Vagina (tissue), 2 donors: ENCODE measurements at regions not wholly inside any gene's neighbourhood (a gene's known extent, or its start where the extent isn't known, plus 50 kb on each side); places are given as distances from the start of the nearest gene placed in this dataset.
"Not testable (repeated sequence)": the region's sequence is repeated elsewhere in the genome, so short reads cannot be mapped to it uniquely, and the experiment has no call there.

Experiments
- DNase-seq, 2 donors: peaks; one replicate each; pipeline ENCODE4 v3.0.0-alpha.2; 2017; ENCODE audit errors: extremely low spot score in 2 of 2
- H3K27ac ChIP-seq: fragments of 200-600 bp; sonication (generic); one replicate; pipeline ENCODE4 v1.5.1; 2019
- H3K27me3 ChIP-seq: fragments of 200-600 bp; sonication (generic); one replicate; pipeline ENCODE4 v1.5.1; 2019
- H3K36me3 ChIP-seq, 2 donors: fragments of 200-600 bp; sonication (generic); one replicate each; pipeline ENCODE4 v1.5.1; 2017 to 2019
- H3K4me1 ChIP-seq: fragments of 200-600 bp; sonication (generic); one replicate; pipeline ENCODE4 v1.5.1; 2019
- H3K4me3 ChIP-seq, 2 donors: fragments of 200-600 bp; sonication (generic); 1 replicate in 1 of 2; 2 replicates in 1 of 2; pipeline ENCODE4 v1.5.1; 2016 to 2019
- H3K9me3 ChIP-seq: fragments of 200-600 bp; sonication (generic); one replicate; pipeline ENCODE4 v1.5.1; 2019
- CTCF ChIP-seq, 3 experiments: fragments of 450-650 bp in 2 of 3; fragments of 200-600 bp in 1 of 3; sonication (generic) in 1 of 3; IDR thresholded peaks; one replicate each; pipeline ENCODE4 v1.5.1; 2017 to 2019; ENCODE audit warnings: antibody characterized with exemption in 3 of 3, mild to moderate bottlenecking in 2 of 3, moderate library complexity in 2 of 3
- POLR2A ChIP-seq, 2 donors: fragments of 450-650 bp; IDR thresholded peaks; one replicate each; pipeline ENCODE4 v1.6.1; 2017; ENCODE audit warnings: antibody characterized with exemption in 2 of 2, mild to moderate bottlenecking in 2 of 2, moderate library complexity in 2 of 2
- POLR2AphosphoS5 ChIP-seq, 2 donors: sonication (generic); formaldehyde crosslinking; IDR thresholded peaks; one replicate each; pipeline ENCODE4 v1.9.0; 2017; ENCODE audit warnings: antibody characterized with exemption in 2 of 2, mild to moderate bottlenecking in 2 of 2, low read depth in 1 of 2; ENCODE audit not compliant: insufficient read depth in 1 of 2
- intact Hi-C: fragments of 100-400 bp; cut with DNase I; formaldehyde crosslinking; loops from one replicate; pipeline ENCODE4 v1.15.1; 2023

GRCh38 chr4:173651651-173652282 lies 121.7 kb upstream of the HAND2 start:
- DNase-seq = no peak
- no peak overlapping the region for H3K27ac ChIP-seq
- intact Hi-C loops = no loop called here
- no peak for TF ChIP-seq POLR2AphosphoS5 (IDR thresholded peaks at IDR 0.05; ENCODE audit: insufficient read depth in 1 of 2, low read depth in 1 of 2)
- no peak for TF ChIP-seq CTCF (IDR thresholded peaks at IDR 0.05)
- TF ChIP-seq POLR2A (IDR thresholded peaks at IDR 0.05) = no peak
- H3K4me3 ChIP-seq = no peak overlapping the region
- H3K27me3 ChIP-seq = no peaks in the 10 kb centered on the region
- no peaks in the 10 kb centered on the region for H3K9me3 ChIP-seq
- H3K4me1 ChIP-seq = no peaks in the 10 kb centered on the region
- H3K36me3 ChIP-seq = no peaks in the 10 kb centered on the region

- intact Hi-C loops = no loop called here
- Histone ChIP-seq H3K36me3 (no peaks in the 10 kb centered on the region), H3K27ac (no peak overlapping the region), H3K4me3 (no peak overlapping the region), H3K9me3 (no peaks in the 10 kb centered on the region), H3K4me1 (no peaks in the 10 kb centered on the region), H3K27me3 (no peaks in the 10 kb centered on the region)
- no peak for DNase-seq
- TF ChIP-seq POLR2A (IDR thresholded peaks at IDR 0.05) (no peak), POLR2AphosphoS5 (IDR thresholded peaks at IDR 0.05; ENCODE audit: insufficient read depth in 1 of 2, low read depth in 1 of 2) (no peak)
Observed at GRCh38 chr4:173647902-173648301, 117.9 kb upstream of the HAND2 start.

GRCh38 chr4:173642509-173642908 lies 112.5 kb upstream of the HAND2 start:
- no peaks in the 10 kb centered on the region for H3K27me3 ChIP-seq
- H3K9me3 ChIP-seq = no peaks in the 10 kb centered on the region
- no peaks in the 10 kb centered on the region for H3K36me3 ChIP-seq
- H3K4me3 ChIP-seq = no peak overlapping the region
- TF ChIP-seq CTCF (IDR thresholded peaks at IDR 0.05) (no peak), POLR2AphosphoS5 (IDR thresholded peaks at IDR 0.05; ENCODE audit: insufficient read depth in 1 of 2, low read depth in 1 of 2) (no peak), POLR2A (IDR thresholded peaks at IDR 0.05) (no peak)
- H3K4me1 ChIP-seq = no peaks in the 10 kb centered on the region
- no peak for DNase-seq
- intact Hi-C loops = no loop called here
- H3K27ac ChIP-seq = no peak overlapping the region

- no peaks in the 10 kb centered on the region for H3K9me3 ChIP-seq
- intact Hi-C loops = no loop called here
- H3K27me3 ChIP-seq = no peaks in the 10 kb centered on the region
Observed at GRCh38 chr4:173635395-173635794, 105.4 kb upstream of the HAND2 start.

GRCh38 chr4:173626277-173626676 lies 96.2 kb upstream of the HAND2 start:
- Histone ChIP-seq H3K27me3 (no peaks in the 10 kb centered on the region), H3K4me1 (no peaks in the 10 kb centered on the region), H3K9me3 (peaks cover 6% of the 10 kb centered on the region), H3K4me3 (no peak overlapping the region), H3K27ac (no peak overlapping the region), H3K36me3 (no peaks in the 10 kb centered on the region)
- intact Hi-C loops = no loop called here
- DNase-seq = no peak
- no peak for TF ChIP-seq POLR2A (IDR thresholded peaks at IDR 0.05)
- TF ChIP-seq CTCF (IDR thresholded peaks at IDR 0.05) = no peak
- no peak for TF ChIP-seq POLR2AphosphoS5 (IDR thresholded peaks at IDR 0.05; ENCODE audit: insufficient read depth in 1 of 2, low read depth in 1 of 2)

More at GRCh38 chr4:173635395-173635794, 105.4 kb upstream of the HAND2 start:
- H3K4me3 ChIP-seq = no peak overlapping the region
- no peak for DNase-seq
- TF ChIP-seq POLR2A (IDR thresholded peaks at IDR 0.05) = no peak
- no peak overlapping the region for H3K27ac ChIP-seq
- no peaks in the 10 kb centered on the region for H3K36me3 ChIP-seq
- H3K4me1 ChIP-seq = no peaks in the 10 kb centered on the region

GRCh38 chr4:173618648-173619047 lies 88.6 kb upstream of the HAND2 start:
- H3K27me3 ChIP-seq, H3K4me3 ChIP-seq, H3K27ac ChIP-seq, H3K4me1 ChIP-seq, DNase-seq, H3K36me3 ChIP-seq, H3K9me3 ChIP-seq, intact Hi-C loops: not testable (repeated sequence)
